KMS-11 (cell line): ENCODE measurements at regions not wholly inside any gene's neighbourhood (a gene's known extent, or its start where the extent isn't known, plus 50 kb on each side); places are given as distances from the start of the nearest gene placed in this dataset.

ENCODE experiments used
- H2AFZ ChIP-seq: fragments of 200-600 bp; sonication (generic); 2 replicates; pipeline ENCODE4 v1.6.1; 2016; ENCODE audit warnings: antibody characterized with exemption, mixed run types, low read depth
- H3K27ac ChIP-seq: fragments of 200-600 bp; sonication (generic); 2 replicates; pipeline ENCODE4 v1.6.1; 2016; ENCODE audit warnings: mild to moderate bottlenecking, mixed run types
- H3K27me3 ChIP-seq: fragments of 200-600 bp; sonication (generic); 2 replicates; pipeline ENCODE4 v1.6.1; 2017; ENCODE audit warnings: mild to moderate bottlenecking, low read depth, mixed run types, moderate library complexity; ENCODE audit not compliant: insufficient read depth
- H3K36me3 ChIP-seq: fragments of 200-600 bp; sonication (generic); 2 replicates; pipeline ENCODE4 v1.6.1; 2017; ENCODE audit warnings: mild to moderate bottlenecking, mixed run types; ENCODE audit not compliant: insufficient read depth
- H3K4me1 ChIP-seq: fragments of 200-600 bp; sonication (generic); 2 replicates; pipeline ENCODE4 v1.6.1; 2016; ENCODE audit warnings: mild to moderate bottlenecking, low read depth, mixed run types; ENCODE audit not compliant: poor library complexity, severe bottlenecking
- H3K4me2 ChIP-seq: fragments of 200-600 bp; sonication (generic); 2 replicates; pipeline ENCODE4 v1.7.0; 2016; ENCODE audit warnings: mild to moderate bottlenecking, mixed run types
- H3K4me3 ChIP-seq: fragments of 200-600 bp; sonication (generic); IDR thresholded peaks from 2 replicates; pipeline ENCODE4 v1.6.1; 2017; ENCODE audit warnings: low read depth, low read length, mixed read lengths; ENCODE audit not compliant: insufficient read depth
- H3K79me2 ChIP-seq: fragments of 200-600 bp; sonication (generic); 2 replicates; pipeline ENCODE4 v1.6.1; 2016; ENCODE audit warnings: low read depth, mixed run types; ENCODE audit not compliant: insufficient read depth
- H3K9ac ChIP-seq: fragments of 200-600 bp; sonication (generic); 2 replicates; pipeline ENCODE4 v1.6.1; 2016; ENCODE audit warnings: mild to moderate bottlenecking, mixed run types
- H4K20me1 ChIP-seq: fragments of 200-600 bp; sonication (generic); 2 replicates; pipeline ENCODE4 v1.6.1; 2016; ENCODE audit warnings: mild to moderate bottlenecking, mixed run types; ENCODE audit not compliant: insufficient read depth
- CTCF ChIP-seq: fragments of 200-600 bp; sonication (generic); conservative IDR thresholded peaks from 2 replicates; pipeline ENCODE4 v1.6.1; 2017; ENCODE audit warnings: low read depth, mild to moderate bottlenecking, antibody characterized with exemption, low read length, moderate library complexity, mixed read lengths

GRCh38 chr4:31189938-31190337, 469.8 kb downstream of the PCDH7 start:
- Histone ChIP-seq H2AFZ (no peak overlapping the region), H3K4me2 (no peak overlapping the region), H3K27me3 (no peaks in the 10 kb centered on the region), H3K36me3 (no peaks in the 10 kb centered on the region), H3K4me3 (no peak overlapping the region), H3K9ac (no peak overlapping the region), H3K4me1 (no peaks in the 10 kb centered on the region), H3K79me2 (no peaks in the 10 kb centered on the region), H4K20me1 (no peaks in the 10 kb centered on the region), H3K27ac (no peak overlapping the region)
- no peak for TF ChIP-seq CTCF

GRCh38 chr4:31190671-31191070, 470.5 kb downstream of the PCDH7 start:
- no peaks in the 10 kb centered on the region for H3K36me3 ChIP-seq
- H3K4me2 ChIP-seq = no peak overlapping the region
- H3K27ac ChIP-seq = no peak overlapping the region
- no peaks in the 10 kb centered on the region for H3K27me3 ChIP-seq
- no peak overlapping the region for H2AFZ ChIP-seq
- H4K20me1 ChIP-seq = no peaks in the 10 kb centered on the region
- H3K9ac ChIP-seq = no peak overlapping the region
- no peak overlapping the region for H3K4me3 ChIP-seq
- H3K79me2 ChIP-seq = no peaks in the 10 kb centered on the region
- no peaks in the 10 kb centered on the region for H3K4me1 ChIP-seq
- no peak for TF ChIP-seq CTCF

GRCh38 chr4:31192341-31192740, 472.2 kb downstream of the PCDH7 start:
- no peaks in the 10 kb centered on the region for H3K79me2 ChIP-seq
- no peaks in the 10 kb centered on the region for H3K4me1 ChIP-seq
- no peak overlapping the region for H3K9ac ChIP-seq
- no peaks in the 10 kb centered on the region for H4K20me1 ChIP-seq
- no peak overlapping the region for H3K27ac ChIP-seq
- H3K27me3 ChIP-seq = no peaks in the 10 kb centered on the region
- H3K4me2 ChIP-seq = no peak overlapping the region
- no peak overlapping the region for H2AFZ ChIP-seq
- no peaks in the 10 kb centered on the region for H3K36me3 ChIP-seq
- TF ChIP-seq CTCF = no peak
- no peak overlapping the region for H3K4me3 ChIP-seq

- Histone ChIP-seq H3K9ac (no peak overlapping the region), H4K20me1 (no peaks in the 10 kb centered on the region), H3K27ac (no peak overlapping the region), H3K4me2 (no peak overlapping the region), H3K27me3 (no peaks in the 10 kb centered on the region), H3K4me3 (no peak overlapping the region), H3K36me3 (no peaks in the 10 kb centered on the region), H2AFZ (no peak overlapping the region), H3K4me1 (no peaks in the 10 kb centered on the region), H3K79me2 (no peaks in the 10 kb centered on the region)
- no peak for TF ChIP-seq CTCF
These were observed 473.4 kb downstream of the PCDH7 start for GRCh38 chr4:31193521-31193920.

GRCh38 chr4:31194823-31195222, 474.7 kb downstream of the PCDH7 start:
- H4K20me1 ChIP-seq = no peaks in the 10 kb centered on the region
- H3K27ac ChIP-seq = no peak overlapping the region

More at GRCh38 chr4:31194823-31195222, 474.7 kb downstream of the PCDH7 start:
- Histone ChIP-seq H3K4me3 (no peak overlapping the region), H3K4me1 (no peaks in the 10 kb centered on the region), H3K9ac (no peak overlapping the region), H3K79me2 (no peaks in the 10 kb centered on the region), H3K4me2 (no peak overlapping the region), H2AFZ (no peak overlapping the region), H3K27me3 (no peaks in the 10 kb centered on the region), H3K36me3 (no peaks in the 10 kb centered on the region)
- TF ChIP-seq CTCF = no peak
